ENCODE measurements at regions not wholly inside any gene's neighbourhood (a gene's known extent, or its start where the extent isn't known, plus 50 kb on each side); places are given as distances from the start of the nearest gene placed in this dataset.

GRCh38 chr13:44068737-44069136 is 189.0 kb downstream of the LACC1 start:
- TF ChIP-seq CTCF (IDR thresholded peaks at IDR 0.05 in 2 of 3, conservative IDR thresholded peaks at IDR 0.05 in 1 of 3; ENCODE audit: control insufficient read depth in 2 of 3, extremely low read depth in 1 of 3, insufficient read depth in 1 of 3, low read depth in 3 of 3, low read length in 3 of 3) (no peak), GABPA (IDR thresholded peaks at IDR 0.05; ENCODE audit: low read depth) (no peak), SMC3 (IDR thresholded peaks at IDR 0.05; ENCODE audit: borderline replicate concordance, low read length) (no peak)

Data from GM12878 (cell line).